Cardiac muscle cell (in vitro differentiated cells and primary cell): ENCODE measurements at regions not wholly inside any gene's neighbourhood (a gene's known extent, or its start where the extent isn't known, plus 50 kb on each side); places are given as distances from the start of the nearest gene placed in this dataset.

Experiments
- DNase-seq, 2 donors: peaks; one replicate each; pipeline versions ENCODE4 v3.0.0 to v3.0.0-alpha.2; 2010 to 2017; ENCODE audit warnings: low read depth in 1 of 2, low spot score in 1 of 2
- H3K27ac ChIP-seq: fragments of 200-600 bp; sonication (generic); 2 replicates; pipeline ENCODE4 v1.5.1; 2016
- H3K27me3 ChIP-seq: fragments of 200-600 bp; sonication (generic); 2 replicates; pipeline ENCODE4 v1.6.0; 2016; ENCODE audit warnings: control low read depth
- H3K36me3 ChIP-seq: fragments of 200-600 bp; sonication (generic); 2 replicates; pipeline ENCODE4 v1.5.1; 2016; ENCODE audit warnings: control low read depth
- H3K4me1 ChIP-seq: fragments of 200-600 bp; sonication (generic); 2 replicates; pipeline ENCODE4 v1.8.1; 2017; ENCODE audit warnings: low read depth, mild to moderate bottlenecking, mixed run types
- H3K4me3 ChIP-seq: fragments of 200-600 bp; sonication (generic); 2 replicates; pipeline ENCODE4 v1.5.1; 2016; ENCODE audit warnings: mild to moderate bottlenecking
- H3K9me3 ChIP-seq: fragments of 200-600 bp; sonication (generic); 2 replicates; pipeline ENCODE4 v1.5.1; 2017; ENCODE audit warnings: low read depth, mild to moderate bottlenecking, control low read depth
- TF ChIP-seq, protein P1 (sequence below): IDR thresholded peaks from 2 replicates; pipeline ENCODE4 v1.5.1; 2012; ENCODE audit warnings: low read depth, mild to moderate bottlenecking, low read length

DNA sequence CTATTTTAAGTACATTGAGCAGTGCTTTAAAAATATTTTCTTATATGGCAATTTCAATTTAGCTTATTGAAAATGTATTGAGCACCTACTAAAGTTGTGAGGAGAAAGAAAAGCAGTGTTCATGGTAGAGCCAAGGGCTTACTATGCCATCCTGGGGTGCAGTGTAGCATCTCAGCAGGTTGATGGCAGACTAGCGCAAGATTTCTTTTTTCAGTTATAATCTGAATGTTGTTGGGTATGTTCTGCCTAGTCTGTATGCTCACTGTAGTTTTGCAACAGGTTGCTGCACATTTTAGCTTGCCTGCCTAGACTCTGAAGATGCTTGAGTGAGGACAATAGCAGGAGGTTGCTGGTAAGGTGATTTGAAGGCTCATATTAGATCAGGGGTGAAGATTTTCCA lies 103.1 kb upstream of the UNC13C start:
- no peaks in the 10 kb centered on the region for H3K9me3 ChIP-seq
- no peak overlapping the region for H3K27ac ChIP-seq
- H3K4me1 ChIP-seq: no peaks in the 10 kb centered on the region
- TF ChIP-seq, protein P1, sequence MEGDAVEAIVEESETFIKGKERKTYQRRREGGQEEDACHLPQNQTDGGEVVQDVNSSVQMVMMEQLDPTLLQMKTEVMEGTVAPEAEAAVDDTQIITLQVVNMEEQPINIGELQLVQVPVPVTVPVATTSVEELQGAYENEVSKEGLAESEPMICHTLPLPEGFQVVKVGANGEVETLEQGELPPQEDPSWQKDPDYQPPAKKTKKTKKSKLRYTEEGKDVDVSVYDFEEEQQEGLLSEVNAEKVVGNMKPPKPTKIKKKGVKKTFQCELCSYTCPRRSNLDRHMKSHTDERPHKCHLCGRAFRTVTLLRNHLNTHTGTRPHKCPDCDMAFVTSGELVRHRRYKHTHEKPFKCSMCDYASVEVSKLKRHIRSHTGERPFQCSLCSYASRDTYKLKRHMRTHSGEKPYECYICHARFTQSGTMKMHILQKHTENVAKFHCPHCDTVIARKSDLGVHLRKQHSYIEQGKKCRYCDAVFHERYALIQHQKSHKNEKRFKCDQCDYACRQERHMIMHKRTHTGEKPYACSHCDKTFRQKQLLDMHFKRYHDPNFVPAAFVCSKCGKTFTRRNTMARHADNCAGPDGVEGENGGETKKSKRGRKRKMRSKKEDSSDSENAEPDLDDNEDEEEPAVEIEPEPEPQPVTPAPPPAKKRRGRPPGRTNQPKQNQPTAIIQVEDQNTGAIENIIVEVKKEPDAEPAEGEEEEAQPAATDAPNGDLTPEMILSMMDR: no peak
- H3K36me3 ChIP-seq: no peaks in the 10 kb centered on the region
- no peaks in the 10 kb centered on the region for H3K27me3 ChIP-seq
- no peak for DNase-seq
- H3K4me3 ChIP-seq: no peak overlapping the region

DNA sequence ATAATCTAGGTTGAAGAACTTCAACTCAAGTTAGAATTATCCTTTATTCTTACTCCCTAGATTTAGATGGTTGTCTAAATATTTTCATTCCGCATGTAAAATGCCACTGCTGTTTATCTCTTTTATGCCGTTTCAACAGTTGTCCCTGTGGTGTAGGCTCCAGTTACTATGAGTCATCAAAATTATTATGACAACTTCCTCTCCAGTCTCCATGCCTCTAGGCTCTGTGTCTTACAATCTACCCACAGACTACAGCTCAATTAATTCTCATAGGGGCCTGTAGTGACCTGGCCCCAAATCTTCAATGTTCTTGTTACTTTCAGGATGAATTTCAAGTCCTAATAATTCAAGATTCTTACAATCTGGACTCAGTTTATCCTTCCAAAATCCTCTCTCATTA lies 105.8 kb upstream of the UNC13C start:
- Histone ChIP-seq H3K4me1 (no peaks in the 10 kb centered on the region), H3K27me3 (no peaks in the 10 kb centered on the region), H3K4me3 (no peak overlapping the region), H3K36me3 (no peaks in the 10 kb centered on the region), H3K27ac (no peak overlapping the region), H3K9me3 (no peaks in the 10 kb centered on the region)
- TF ChIP-seq, protein P1: no peak
- no peak for DNase-seq

DNA sequence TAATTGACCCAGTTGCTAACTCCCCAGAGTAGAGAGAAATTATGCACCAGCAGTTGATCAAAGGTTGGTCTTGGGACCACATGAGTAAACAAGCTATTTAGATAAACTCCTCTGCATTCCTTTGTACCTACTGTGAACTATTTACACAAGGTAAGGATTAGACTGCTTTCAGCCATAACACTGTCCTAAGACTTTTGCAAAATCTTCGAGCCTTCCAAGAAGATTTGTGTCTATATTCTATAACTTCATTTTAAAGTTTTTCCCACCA lies 108.5 kb upstream of the UNC13C start:
- H3K27ac ChIP-seq: no peak overlapping the region
- H3K4me1 ChIP-seq: no peaks in the 10 kb centered on the region
- TF ChIP-seq, protein P1: no peak
- no peak overlapping the region for H3K4me3 ChIP-seq
- H3K9me3 ChIP-seq: no peaks in the 10 kb centered on the region
- no peaks in the 10 kb centered on the region for H3K36me3 ChIP-seq
- no peaks in the 10 kb centered on the region for H3K27me3 ChIP-seq
- DNase-seq: no peak

DNA sequence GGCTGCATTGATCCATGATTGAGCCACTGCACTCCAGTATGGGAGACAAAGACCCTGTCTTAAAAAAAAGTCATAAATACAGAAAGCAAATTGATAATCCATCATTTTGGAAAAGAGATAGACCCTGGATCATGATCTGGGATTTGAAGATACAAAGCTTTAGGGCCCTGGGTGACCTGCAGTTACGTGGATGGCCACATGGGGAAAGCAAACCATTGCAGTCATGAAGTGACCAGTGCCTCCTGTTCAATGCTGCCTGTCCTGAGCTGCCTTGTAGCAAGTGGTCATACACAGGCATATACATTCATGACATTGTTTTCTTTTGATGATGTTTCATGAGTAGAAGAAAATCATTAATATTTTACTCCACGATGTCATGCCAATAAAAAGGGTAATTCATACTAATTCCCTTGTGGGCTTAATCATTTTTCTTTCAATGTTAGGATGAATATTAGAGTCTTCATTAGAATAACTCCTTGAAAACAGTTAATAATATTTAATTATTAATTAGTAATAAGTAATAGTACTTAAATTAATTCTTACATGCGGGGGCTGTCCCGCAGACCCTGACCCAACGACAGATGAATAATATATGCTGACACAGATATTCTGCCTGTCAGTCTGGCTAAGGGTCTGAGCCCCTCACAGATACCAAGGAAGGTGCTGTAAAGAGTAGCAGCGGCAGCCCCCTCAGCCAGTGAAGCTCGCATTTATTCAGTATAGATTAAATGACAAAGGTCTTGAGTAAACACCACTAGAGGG lies 109.0 kb upstream of the UNC13C start:
- Histone ChIP-seq H3K9me3 (no peaks in the 10 kb centered on the region), H3K4me1 (no peaks in the 10 kb centered on the region), H3K4me3 (no peak overlapping the region), H3K36me3 (no peaks in the 10 kb centered on the region), H3K27me3 (no peaks in the 10 kb centered on the region), H3K27ac (no peak overlapping the region)
- DNase-seq: no peak
- TF ChIP-seq, protein P1: no peak

DNA sequence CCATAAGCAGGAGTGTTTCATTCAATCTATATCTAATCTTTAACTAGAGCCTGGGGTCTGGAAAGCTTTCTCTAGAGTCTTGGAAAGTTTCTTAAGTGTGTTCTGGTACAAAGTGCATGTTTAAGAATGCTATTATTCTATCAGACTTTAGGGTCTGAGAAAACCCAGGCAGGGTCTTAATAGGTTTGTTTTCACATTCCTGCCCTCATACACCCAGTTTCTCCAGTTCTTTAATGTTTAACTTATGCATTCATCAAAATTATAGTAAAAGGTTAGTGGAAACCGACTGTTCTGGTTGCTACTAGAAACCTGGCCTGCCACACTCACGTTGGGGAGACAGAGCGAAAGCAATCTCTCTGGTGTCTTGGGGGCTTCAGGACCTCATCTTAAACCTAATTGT lies 102.9 kb upstream of the WDR72 start:
- no peak overlapping the region for H3K27ac ChIP-seq
- H3K9me3 ChIP-seq: no peaks in the 10 kb centered on the region
- DNase-seq: no peak
- no peak overlapping the region for H3K4me3 ChIP-seq
- no peaks in the 10 kb centered on the region for H3K27me3 ChIP-seq
- TF ChIP-seq, protein P1: no peak
- H3K4me1 ChIP-seq: no peaks in the 10 kb centered on the region
- H3K36me3 ChIP-seq: no peaks in the 10 kb centered on the region
